ES-I3 (cell line): ENCODE measurements at regions not wholly inside any gene's neighbourhood (a gene's known extent, or its start where the extent isn't known, plus 50 kb on each side); places are given as distances from the start of the nearest gene placed in this dataset.

Experiments used
- H3K36me3 ChIP-seq: 2 replicates; pipeline ENCODE4 v1.6.1; 2013; ENCODE audit warnings: mild to moderate bottlenecking, low read length, control low read depth, moderate library complexity; ENCODE audit not compliant: insufficient read depth
- H3K4me1 ChIP-seq: 2 replicates; pipeline ENCODE4 v1.6.1; 2013; ENCODE audit warnings: mild to moderate bottlenecking, control low read depth, low read length; ENCODE audit not compliant: insufficient read depth
- H3K9ac ChIP-seq: 2 replicates; pipeline ENCODE4 v1.6.1; 2013; ENCODE audit warnings: low read depth, mild to moderate bottlenecking, low read length, moderate library complexity
- H3K9me3 ChIP-seq: 2 replicates; pipeline ENCODE4 v1.6.1; 2013; ENCODE audit warnings: mild to moderate bottlenecking, low read length, moderate library complexity; ENCODE audit not compliant: control insufficient read depth, insufficient read depth

DNA sequence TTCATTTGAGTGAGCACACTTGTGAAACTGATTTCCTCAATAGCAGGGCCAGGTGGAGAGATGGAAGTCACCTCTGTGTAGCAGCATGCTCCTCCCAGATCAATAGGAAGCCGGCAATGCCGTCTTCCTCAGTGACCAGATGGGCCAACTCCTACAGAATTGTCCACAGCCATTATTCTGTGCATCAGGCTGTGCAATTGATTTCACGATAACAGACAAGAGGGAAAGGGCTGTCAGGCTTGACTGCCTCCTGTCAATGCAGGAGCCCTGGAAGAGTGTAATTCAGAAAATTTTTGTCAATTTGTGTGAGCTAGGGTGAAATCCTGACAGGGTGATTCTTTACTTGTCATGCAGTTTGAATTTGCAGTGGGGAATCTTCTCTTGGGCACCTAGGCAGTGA is 838.4 kb upstream of the NUDT12 start:
- Histone ChIP-seq H3K9ac (no peak overlapping the region), H3K4me1 (no peaks in the 10 kb centered on the region), H3K36me3 (no peaks in the 10 kb centered on the region), H3K9me3 (no peaks in the 10 kb centered on the region)

DNA sequence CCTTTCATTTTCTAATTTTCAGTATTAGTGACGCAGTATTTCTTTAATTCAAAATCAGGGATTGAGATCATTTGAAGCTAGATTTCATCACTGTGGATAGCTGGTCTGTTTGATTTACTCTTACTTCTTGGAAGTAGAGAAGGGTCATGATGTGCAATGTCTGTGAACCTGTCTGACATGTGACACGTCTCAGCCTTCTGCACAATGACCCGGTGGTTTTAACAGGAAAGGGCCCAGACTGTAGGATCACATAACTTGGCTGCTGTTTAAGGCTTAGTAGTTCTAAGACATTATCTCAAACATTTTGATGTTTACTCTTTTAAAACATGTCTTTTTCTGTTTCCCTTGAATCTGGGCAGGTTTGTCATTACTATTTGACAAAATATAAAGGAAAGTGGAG is 823.3 kb upstream of the NUDT12 start:
- Histone ChIP-seq H3K4me1 (no peaks in the 10 kb centered on the region), H3K36me3 (no peaks in the 10 kb centered on the region), H3K9ac (no peak overlapping the region), H3K9me3 (no peaks in the 10 kb centered on the region)

DNA sequence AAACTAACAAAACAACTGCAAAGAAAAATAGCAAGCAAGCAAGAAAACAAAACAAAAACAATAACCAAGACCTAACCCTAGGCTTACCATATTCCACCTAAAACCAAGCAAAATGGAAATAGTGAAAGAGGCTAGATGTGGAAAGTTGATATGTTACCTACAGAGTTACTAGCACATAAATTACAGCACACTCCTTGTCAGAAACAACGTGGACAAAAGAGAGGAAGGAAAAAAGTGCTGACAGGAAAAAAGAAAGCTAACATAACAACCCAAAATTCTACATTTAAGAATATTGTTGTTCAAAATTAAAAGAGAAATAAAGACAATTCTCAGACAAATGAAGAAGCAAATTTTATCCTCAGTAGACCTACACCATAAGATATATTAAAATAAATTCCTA is 812.8 kb upstream of the NUDT12 start:
- no peaks in the 10 kb centered on the region for H3K4me1 ChIP-seq
- H3K9ac ChIP-seq = no peak overlapping the region
- no peaks in the 10 kb centered on the region for H3K36me3 ChIP-seq
- H3K9me3 ChIP-seq = no peaks in the 10 kb centered on the region

DNA sequence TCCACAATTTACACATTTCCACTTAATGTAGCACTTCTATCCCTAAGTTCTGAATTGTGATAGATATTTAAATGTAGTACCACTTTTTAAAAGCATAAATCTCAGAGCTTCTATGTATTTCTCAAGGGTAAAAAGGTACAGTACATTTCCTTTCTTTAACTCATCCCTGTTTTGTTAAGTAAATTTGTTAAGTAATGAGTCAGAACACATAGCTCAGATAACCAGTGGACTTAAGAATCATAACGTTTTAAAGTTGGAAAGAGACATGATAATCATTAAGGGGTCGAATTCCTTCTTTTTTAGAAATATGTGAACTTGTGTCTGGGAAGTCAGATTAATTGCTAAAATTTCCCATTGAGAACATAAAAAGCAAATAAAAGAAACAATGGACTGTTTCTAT is 810.2 kb upstream of the NUDT12 start:
- no peaks in the 10 kb centered on the region for H3K4me1 ChIP-seq
- no peak overlapping the region for H3K9ac ChIP-seq
- no peaks in the 10 kb centered on the region for H3K9me3 ChIP-seq
- no peaks in the 10 kb centered on the region for H3K36me3 ChIP-seq

DNA sequence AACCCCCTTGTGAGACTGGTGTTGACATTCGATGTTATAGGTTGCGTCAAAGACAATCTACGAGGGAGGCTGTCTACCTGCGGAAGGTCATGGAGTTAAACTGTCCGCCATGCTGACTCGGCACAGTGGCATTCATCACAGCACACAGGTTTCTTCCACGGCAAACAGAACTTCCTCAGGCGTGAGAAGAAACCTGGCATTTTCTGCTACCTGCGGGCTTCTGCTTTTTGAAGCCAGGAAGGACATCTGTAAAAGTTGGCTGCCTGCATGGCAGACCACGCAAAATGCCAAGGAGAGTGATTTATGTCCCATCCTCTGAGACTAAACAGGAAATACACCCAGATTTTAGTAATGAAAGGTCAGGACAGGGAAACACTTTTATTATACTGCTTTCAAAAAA is 809.8 kb upstream of the NUDT12 start:
- Histone ChIP-seq H3K4me1 (no peaks in the 10 kb centered on the region), H3K9me3 (no peaks in the 10 kb centered on the region), H3K36me3 (no peaks in the 10 kb centered on the region), H3K9ac (no peak overlapping the region)

DNA sequence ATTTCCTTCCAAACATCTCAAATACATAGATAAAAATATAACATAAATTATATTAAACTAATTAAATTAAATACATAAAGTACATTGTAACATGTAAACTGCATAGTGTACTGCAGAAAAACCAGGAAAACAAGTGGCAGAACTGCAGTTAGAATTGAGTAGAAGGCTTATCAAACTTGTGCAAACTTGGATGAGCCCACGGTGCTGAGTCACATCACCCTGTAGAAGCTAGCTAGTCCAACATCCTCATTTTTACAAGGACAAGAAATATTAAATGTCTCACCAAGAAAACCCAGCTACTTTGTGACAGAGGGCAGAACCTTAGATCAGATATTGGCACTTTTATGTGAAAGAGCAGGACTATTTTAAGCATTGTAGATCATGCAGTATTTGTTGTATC is 807.9 kb upstream of the NUDT12 start:
- Histone ChIP-seq H3K9ac (no peak overlapping the region), H3K4me1 (no peaks in the 10 kb centered on the region), H3K9me3 (no peaks in the 10 kb centered on the region), H3K36me3 (no peaks in the 10 kb centered on the region)

DNA sequence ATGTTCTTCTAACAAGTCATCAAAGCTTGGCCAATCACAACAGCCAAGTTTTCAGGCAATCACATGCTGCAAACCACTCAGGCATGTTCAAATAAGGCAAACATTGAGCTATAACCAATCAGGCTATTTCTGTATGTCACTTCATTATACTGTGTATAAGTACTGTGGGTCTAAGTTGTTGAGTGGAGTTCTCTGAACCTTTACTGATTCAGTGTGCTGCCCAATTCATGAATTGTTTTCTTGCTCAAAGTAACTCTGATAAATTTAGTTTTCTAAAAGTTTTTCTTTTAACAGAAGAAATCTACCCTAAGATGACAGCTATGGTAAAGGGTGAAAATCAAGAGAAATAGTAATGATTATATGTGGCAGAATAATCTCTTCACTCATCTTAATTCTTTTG is 805.4 kb upstream of the NUDT12 start:
- Histone ChIP-seq H3K4me1 (no peaks in the 10 kb centered on the region), H3K9me3 (no peaks in the 10 kb centered on the region), H3K9ac (no peak overlapping the region), H3K36me3 (no peaks in the 10 kb centered on the region)

DNA sequence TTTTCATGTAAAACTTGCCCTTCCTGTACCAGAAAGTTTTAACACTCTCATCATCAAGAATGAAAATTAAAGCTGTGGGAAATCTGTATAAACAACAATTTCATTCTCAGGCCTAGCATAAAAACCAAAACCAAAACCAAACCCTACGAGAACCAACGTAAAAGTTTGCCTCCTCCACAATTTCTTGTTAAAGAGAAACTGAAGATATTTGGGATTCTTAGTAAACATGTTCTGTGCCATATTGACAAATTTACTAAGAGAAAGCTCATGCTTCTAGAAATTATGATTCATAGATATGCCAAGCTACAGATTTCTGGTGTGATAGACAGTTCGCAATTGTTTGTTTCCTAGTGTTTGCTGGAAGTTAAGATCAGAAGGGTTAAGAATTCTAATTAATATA is 801.0 kb upstream of the NUDT12 start:
- Histone ChIP-seq H3K9ac (no peak overlapping the region), H3K9me3 (no peaks in the 10 kb centered on the region), H3K4me1 (no peaks in the 10 kb centered on the region), H3K36me3 (no peaks in the 10 kb centered on the region)

DNA sequence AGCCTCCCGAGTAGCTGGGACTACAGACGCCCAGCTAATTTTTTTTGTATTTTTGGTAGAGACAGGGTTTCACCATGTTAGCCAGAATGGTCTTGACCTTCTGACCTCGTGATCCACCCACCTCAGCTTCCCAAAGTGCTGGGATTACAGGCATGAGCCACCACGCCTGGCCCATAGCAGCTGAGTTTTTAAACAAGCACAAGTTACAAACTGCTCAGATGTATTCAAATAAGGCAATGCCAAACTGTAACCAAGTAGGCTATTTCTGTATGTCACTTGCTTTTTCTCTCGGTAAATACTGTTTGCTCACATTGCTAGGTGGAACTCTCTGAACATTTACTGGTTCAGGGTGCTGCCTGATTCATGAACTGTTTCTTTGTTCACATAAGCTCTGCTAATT is 799.3 kb upstream of the NUDT12 start:
- no peaks in the 10 kb centered on the region for H3K9me3 ChIP-seq
- H3K36me3 ChIP-seq = no peaks in the 10 kb centered on the region
- no peak overlapping the region for H3K9ac ChIP-seq
- H3K4me1 ChIP-seq = no peaks in the 10 kb centered on the region

DNA sequence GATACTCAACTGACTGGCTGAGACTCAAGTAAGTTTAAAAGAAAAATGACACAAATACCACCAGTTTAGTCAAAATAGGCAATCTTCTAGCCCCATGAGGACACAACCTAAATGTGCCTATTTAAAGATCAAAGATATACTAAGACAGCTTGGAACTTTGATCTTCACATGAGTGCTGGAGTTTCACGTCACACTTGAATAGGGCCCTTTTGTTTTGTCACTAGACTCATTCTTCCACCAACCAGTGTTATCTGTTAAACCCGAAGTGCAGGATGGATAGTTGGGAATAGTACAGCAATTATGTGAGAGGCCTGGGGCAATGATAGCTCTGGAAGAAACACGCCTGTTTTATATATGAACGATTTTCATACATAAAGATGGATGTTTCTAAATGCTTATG is 792.8 kb upstream of the NUDT12 start:
- no peaks in the 10 kb centered on the region for H3K36me3 ChIP-seq

DNA sequence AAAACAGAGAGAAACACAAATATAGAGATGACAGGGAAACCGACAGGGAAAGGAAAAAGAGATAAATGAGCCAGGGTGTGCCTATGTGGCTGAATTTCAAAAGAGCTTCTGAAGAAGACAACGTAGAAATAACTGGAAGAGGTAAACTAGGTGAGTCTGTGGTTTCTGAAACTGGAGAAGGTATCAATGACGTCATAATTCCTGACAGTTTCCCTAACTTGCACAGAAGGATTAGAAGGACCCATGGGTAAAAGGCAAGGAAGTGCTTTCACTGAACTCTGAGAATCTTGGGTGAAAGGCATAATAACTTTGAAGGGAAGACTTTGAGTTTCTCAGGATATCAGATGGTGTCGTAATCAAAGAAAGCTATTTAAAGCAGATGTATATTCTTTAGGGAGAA is 790.8 kb upstream of the NUDT12 start:
- Histone ChIP-seq H3K4me1 (peaks cover 10% of the 10 kb centered on the region; the same call in 1 of the 2 replicates), H3K36me3 (no peaks in the 10 kb centered on the region), H3K9ac (no peak overlapping the region), H3K9me3 (no peaks in the 10 kb centered on the region)

More for the DNA sequence above, 792.8 kb upstream of the NUDT12 start:
- Histone ChIP-seq H3K9ac (no peak overlapping the region), H3K4me1 (peaks cover under 1% of the 10 kb centered on the region; the same call in 1 of the 2 replicates), H3K9me3 (no peaks in the 10 kb centered on the region)

DNA sequence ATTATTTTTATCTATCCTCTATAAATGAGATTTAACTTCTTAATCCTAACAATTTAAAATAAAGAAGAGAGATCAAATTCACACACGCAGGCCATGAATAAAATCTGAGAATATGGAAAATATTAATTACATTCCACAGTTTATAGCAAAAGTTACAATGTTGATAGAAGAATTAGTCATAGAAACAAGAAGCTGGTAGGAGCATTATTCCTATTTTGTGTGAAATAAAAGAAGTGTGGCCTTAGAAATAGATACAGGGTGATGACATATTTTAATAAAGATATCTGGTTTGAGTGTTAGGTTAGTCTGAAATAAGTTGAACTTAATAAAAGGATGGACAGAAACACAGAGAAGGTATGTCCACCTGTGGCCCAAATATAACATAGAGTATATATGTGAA is 790.4 kb upstream of the NUDT12 start:
- no peak overlapping the region for H3K9ac ChIP-seq
- H3K9me3 ChIP-seq = no peaks in the 10 kb centered on the region
- peaks cover 10% of the 10 kb centered on the region; the same call in 1 of the 2 replicates for H3K4me1 ChIP-seq
- H3K36me3 ChIP-seq = no peaks in the 10 kb centered on the region

DNA sequence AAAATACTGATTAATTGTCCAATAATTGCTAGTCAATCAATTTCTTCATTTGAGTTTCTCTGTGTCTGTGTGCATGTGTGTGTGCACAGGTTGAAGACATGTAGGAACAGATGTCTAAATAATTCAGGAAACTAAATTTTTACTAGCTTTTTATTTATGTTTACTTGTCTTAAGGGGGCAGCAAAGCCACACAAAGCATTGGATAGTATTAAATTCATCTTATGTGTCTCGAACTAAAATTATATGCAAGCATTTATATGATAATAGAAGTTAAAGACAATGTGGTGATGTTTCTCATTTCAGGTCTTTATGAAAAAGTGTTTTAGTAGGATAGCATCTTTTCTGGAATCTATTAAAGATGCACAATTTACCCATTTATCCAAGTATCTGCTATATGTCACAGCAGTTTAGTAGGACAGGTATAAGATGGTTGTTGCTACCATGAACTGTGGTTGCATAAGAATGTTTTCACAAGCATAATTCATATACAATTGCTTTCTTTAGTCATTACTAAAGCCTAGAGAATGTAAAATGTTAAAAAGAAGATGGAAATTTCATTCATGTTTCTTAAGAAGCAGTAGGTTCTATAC is 784.6 kb upstream of the NUDT12 start:
- H3K9ac ChIP-seq = no peak overlapping the region
- H3K36me3 ChIP-seq = no peaks in the 10 kb centered on the region

DNA sequence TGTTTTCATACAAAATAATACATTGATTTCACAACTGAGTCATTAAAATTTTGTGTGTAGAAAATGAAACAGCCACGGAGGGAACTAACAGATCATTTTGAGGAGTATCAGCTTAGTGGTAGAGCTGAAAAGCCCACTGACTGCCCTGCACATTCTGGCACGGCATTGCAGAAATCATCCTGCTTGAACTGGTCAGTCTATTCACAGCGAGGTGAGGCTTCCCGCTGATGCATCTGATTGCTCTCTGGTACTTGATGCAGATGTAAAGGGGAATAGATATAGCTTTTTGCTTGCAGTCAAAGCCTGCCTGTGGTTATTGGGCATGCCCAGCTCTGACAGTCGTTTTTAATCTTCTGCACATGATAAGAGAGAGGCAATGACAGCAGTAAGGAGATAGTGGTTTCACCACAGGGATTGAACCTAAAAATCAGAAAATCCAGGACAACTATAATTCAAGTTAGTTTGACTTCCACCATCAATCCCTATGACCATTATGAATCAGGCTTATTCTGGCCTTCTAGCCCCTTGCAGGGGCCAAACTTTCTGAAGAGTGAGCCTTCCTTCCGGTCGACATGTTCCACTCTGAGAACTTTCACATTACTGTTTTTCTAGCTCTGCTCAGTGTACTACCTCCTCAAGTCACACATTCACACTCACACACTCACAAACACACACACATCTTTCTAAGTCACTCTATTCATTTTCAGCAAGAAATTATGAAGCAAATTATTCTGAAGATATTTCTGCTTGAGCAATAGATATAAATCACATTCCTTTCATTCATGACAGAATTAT is 782.8 kb upstream of the NUDT12 start:
- Histone ChIP-seq H3K4me1 (peaks cover 10% of the 10 kb centered on the region; the same call in 1 of the 2 replicates), H3K9ac (no peak overlapping the region), H3K9me3 (no peaks in the 10 kb centered on the region), H3K36me3 (no peaks in the 10 kb centered on the region)

More for the DNA sequence above, 784.6 kb upstream of the NUDT12 start:
- Histone ChIP-seq H3K4me1 (peaks cover 10% of the 10 kb centered on the region; the same call in 1 of the 2 replicates), H3K9me3 (no peaks in the 10 kb centered on the region)

DNA sequence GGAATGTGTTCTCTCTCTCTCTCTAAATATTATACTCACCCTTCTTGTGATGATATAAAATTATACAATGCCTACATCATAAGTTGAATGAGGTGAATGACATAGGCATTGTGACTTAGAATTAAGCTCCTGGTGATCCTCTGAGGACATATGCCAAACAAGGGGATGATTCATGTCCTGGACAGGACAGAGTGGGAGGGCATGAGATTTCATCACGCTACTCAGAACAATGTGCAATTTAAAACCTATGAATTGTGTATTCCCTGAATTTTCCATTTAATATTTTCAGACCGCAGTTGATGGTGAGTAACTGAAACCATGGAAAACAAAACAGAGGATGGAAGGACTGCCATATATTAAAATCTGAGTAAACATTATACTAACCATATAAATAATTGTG is 782.2 kb upstream of the NUDT12 start:
- H3K4me1 ChIP-seq = peaks cover 5% of the 10 kb centered on the region; the same call in 1 of the 2 replicates
- H3K9me3 ChIP-seq = no peaks in the 10 kb centered on the region
- no peaks in the 10 kb centered on the region for H3K36me3 ChIP-seq
- H3K9ac ChIP-seq = no peak overlapping the region
